HL-60 (cell line): ENCODE measurements at regions not wholly inside any gene's neighbourhood (a gene's known extent, or its start where the extent isn't known, plus 50 kb on each side); places are given as distances from the start of the nearest gene placed in this dataset.
"Not testable (repeated sequence)": the region's sequence is repeated elsewhere in the genome, so short reads cannot be mapped to it uniquely, and the experiment has no call there.

ENCODE experiments used
- DNase-seq, 2 experiments: peaks; one replicate each; pipeline ENCODE4 v3.0.0-alpha.2; 2010 to 2020; ENCODE audit warnings: low read depth in 1 of 2, low spot score in 1 of 2
- H3K27ac ChIP-seq: fragments of 250-450 bp; sonication (Bioruptor Pico); replicated peaks from 2 replicates; pipeline ENCODE4 v1.5.1; 2020; ENCODE audit warnings: mild to moderate bottlenecking, moderate library complexity
- H3K27me3 ChIP-seq: fragments of 250-450 bp; sonication (Bioruptor Pico); 2 replicates; pipeline ENCODE4 v1.5.1; 2021; ENCODE audit warnings: mild to moderate bottlenecking, moderate library complexity; ENCODE audit not compliant: insufficient read depth, poor library complexity, severe bottlenecking
- H3K4me3 ChIP-seq: replicated peaks from 2 replicates; pipeline ENCODE4 v1.5.1; 2011; ENCODE audit warnings: mild to moderate bottlenecking, control low read depth, low read length; ENCODE audit not compliant: insufficient read depth
- CTCF ChIP-seq: IDR thresholded peaks from one replicate; pipeline ENCODE4 v1.5.1; 2011; ENCODE audit warnings: low read length, control low read depth, inconsistent platforms; ENCODE audit not compliant: insufficient read depth
- GABPA ChIP-seq: IDR thresholded peaks from 2 replicates; pipeline ENCODE4 v1.6.1; 2012; ENCODE audit warnings: low read depth
- POLR2AphosphoS5 ChIP-seq: IDR thresholded peaks from 2 replicates; pipeline ENCODE4 v1.6.1; 2012; ENCODE audit warnings: low read depth
- REST ChIP-seq: IDR thresholded peaks from 2 replicates; pipeline ENCODE4 v1.6.1; 2012; ENCODE audit warnings: low read depth; ENCODE audit not compliant: insufficient replicate concordance
- SPI1 ChIP-seq: IDR thresholded peaks from 2 replicates; pipeline ENCODE4 v1.6.1; 2012; ENCODE audit warnings: low read depth, mild to moderate bottlenecking, borderline replicate concordance

GRCh38 chr16:76879420-76879819, 311.6 kb upstream of the MON1B start:
- Histone ChIP-seq H3K27ac (no peak overlapping the region), H3K4me3 (no peak overlapping the region), H3K27me3 (no peaks in the 10 kb centered on the region)
- no peak for DNase-seq
- TF ChIP-seq REST (no peak), CTCF (no peak), POLR2AphosphoS5 (no peak), SPI1 (no peak), GABPA (no peak)

GRCh38 chr16:76880523-76880922, 310.5 kb upstream of the MON1B start:
- not testable (repeated sequence) for H3K27ac ChIP-seq, DNase-seq, H3K4me3 ChIP-seq, H3K27me3 ChIP-seq

GRCh38 chr16:76882105-76882504, 308.9 kb upstream of the MON1B start:
- DNase-seq, result no peak
- TF ChIP-seq SPI1, result no peak
- TF ChIP-seq CTCF, result no peak
- TF ChIP-seq GABPA, result no peak
- no peak for TF ChIP-seq REST
- no peak for TF ChIP-seq POLR2AphosphoS5
- H3K27me3 ChIP-seq, result no peaks in the 10 kb centered on the region
- no peak overlapping the region for H3K4me3 ChIP-seq
- H3K27ac ChIP-seq, result no peak overlapping the region

- TF ChIP-seq GABPA (no peak), CTCF (no peak), SPI1 (no peak), POLR2AphosphoS5 (no peak), REST (no peak)
- Histone ChIP-seq H3K4me3 (no peak overlapping the region), H3K27ac (no peak overlapping the region), H3K27me3 (no peaks in the 10 kb centered on the region)
- no peak for DNase-seq
Observed at GRCh38 chr16:76883076-76883475, 307.9 kb upstream of the MON1B start.
